Liver (tissue), 8 donors: ENCODE measurements at regions not wholly inside any gene's neighbourhood (a gene's known extent, or its start where the extent isn't known, plus 50 kb on each side); places are given as distances from the start of the nearest gene placed in this dataset.

ENCODE experiments used
- DNase-seq: peaks from one replicate; pipeline ENCODE4 v3.0.0-alpha.2; 2017; ENCODE audit warnings: low spot score
- H3K27ac ChIP-seq, 2 donors: one replicate each; pipeline ENCODE4 v1.7.0; 2013; ENCODE audit warnings: inconsistent platforms in 2 of 2, low read length in 2 of 2, control low read depth in 1 of 2, low read depth in 1 of 2, mild to moderate bottlenecking in 1 of 2
- H3K27me3 ChIP-seq, 4 donors: one replicate each; pipeline versions ENCODE4 v1.6.1 to v1.7.0; 2013; ENCODE audit warnings: low read length in 3 of 4, inconsistent platforms in 1 of 4, mild to moderate bottlenecking in 1 of 4, moderate library complexity in 1 of 4; ENCODE audit not compliant: control insufficient read depth in 4 of 4, insufficient read depth in 4 of 4
- H3K36me3 ChIP-seq, 4 donors: one replicate each; pipeline versions ENCODE4 v1.6.1 to v1.7.0; 2013; ENCODE audit warnings: low read length in 3 of 4, mild to moderate bottlenecking in 3 of 4, low read depth in 1 of 4, moderate library complexity in 1 of 4; ENCODE audit not compliant: control insufficient read depth in 4 of 4, insufficient read depth in 3 of 4
- H3K4me1 ChIP-seq, 4 donors: one replicate each; pipeline versions ENCODE4 v1.6.1 to v1.7.0; 2013; ENCODE audit warnings: low read length in 3 of 4, mild to moderate bottlenecking in 3 of 4, moderate library complexity in 1 of 4; ENCODE audit not compliant: control insufficient read depth in 4 of 4, insufficient read depth in 4 of 4
- H3K4me3 ChIP-seq, 3 donors: one replicate each; pipeline versions ENCODE4 v1.6.1 to v1.7.0; 2013; ENCODE audit warnings: low read length in 3 of 3, control low read depth in 1 of 3, low read depth in 1 of 3, mild to moderate bottlenecking in 1 of 3
- H3K9ac ChIP-seq, 2 donors: one replicate each; pipeline ENCODE4 v1.7.0; 2013; ENCODE audit warnings: low read length in 2 of 2, mild to moderate bottlenecking in 2 of 2, moderate library complexity in 2 of 2, control low read depth in 1 of 2, low read depth in 1 of 2
- H3K9me3 ChIP-seq, 4 donors: one replicate each; pipeline versions ENCODE4 v1.6.1 to v1.7.0; 2013; ENCODE audit warnings: low read length in 3 of 4; ENCODE audit not compliant: control insufficient read depth in 4 of 4
- ATF3 ChIP-seq: IDR thresholded peaks from 2 replicates; pipeline ENCODE4 v1.6.1; 2016; ENCODE audit warnings: antibody characterized with exemption
- CTCF ChIP-seq: fragments of 150-350 bp; IDR thresholded peaks from 2 replicates; pipeline ENCODE4 v1.5.1; 2017; ENCODE audit warnings: improper control_type of control experiment, low read depth, low read length; ENCODE audit not compliant: missing input control
- EGR1 ChIP-seq, 2 donors: IDR thresholded peaks; 2 replicates each; pipeline ENCODE4 v1.6.1; 2016 to 2018; ENCODE audit warnings: antibody characterized with exemption in 2 of 2, low read depth in 2 of 2
- FOXA1 ChIP-seq: IDR thresholded peaks from 2 replicates; pipeline ENCODE4 v1.6.1; 2016; ENCODE audit warnings: antibody characterized with exemption
- FOXA2 ChIP-seq: IDR thresholded peaks from 2 replicates; pipeline ENCODE4 v1.6.1; 2016; ENCODE audit warnings: antibody characterized with exemption
- GABPA ChIP-seq, 2 donors: IDR thresholded peaks in 1 of 2; conservative IDR thresholded peaks in 1 of 2; 2 replicates each; pipeline ENCODE4 v1.6.1; 2016; ENCODE audit warnings: antibody characterized with exemption in 2 of 2, mild to moderate bottlenecking in 1 of 2, moderate library complexity in 1 of 2
- HNF4A ChIP-seq, 2 donors: conservative IDR thresholded peaks; 2 replicates each; pipeline ENCODE4 v1.6.1; 2016; ENCODE audit warnings: antibody characterized with exemption in 2 of 2, mild to moderate bottlenecking in 2 of 2
- JUND ChIP-seq, 2 donors: IDR thresholded peaks; 2 replicates each; pipeline ENCODE4 v1.6.1; 2016; ENCODE audit warnings: antibody characterized with exemption in 2 of 2
- MAX ChIP-seq: IDR thresholded peaks from 2 replicates; pipeline ENCODE4 v1.6.1; 2016; ENCODE audit warnings: antibody characterized with exemption
- NR2F2 ChIP-seq: IDR thresholded peaks from 2 replicates; pipeline ENCODE4 v1.6.1; 2016; ENCODE audit warnings: antibody characterized with exemption
- RAD21 ChIP-seq, 2 donors: IDR thresholded peaks; 2 replicates each; pipeline ENCODE4 v1.6.1; 2016; ENCODE audit warnings: antibody characterized with exemption in 2 of 2, mild to moderate bottlenecking in 2 of 2
- REST ChIP-seq: IDR thresholded peaks from 2 replicates; pipeline ENCODE4 v1.6.1; 2016; ENCODE audit warnings: antibody characterized with exemption, mild to moderate bottlenecking
- RXRA ChIP-seq, 2 donors: IDR thresholded peaks; 2 replicates each; pipeline ENCODE4 v1.6.1; 2017 to 2018; ENCODE audit warnings: antibody characterized with exemption in 2 of 2, mild to moderate bottlenecking in 1 of 2
- SP1 ChIP-seq: IDR thresholded peaks from 2 replicates; pipeline ENCODE4 v1.6.1; 2018; ENCODE audit warnings: antibody characterized with exemption, mild to moderate bottlenecking
- TAF1 ChIP-seq: conservative IDR thresholded peaks from 2 replicates; pipeline ENCODE4 v1.6.1; 2016; ENCODE audit warnings: antibody characterized with exemption, mild to moderate bottlenecking
- YY1 ChIP-seq: IDR thresholded peaks from 2 replicates; pipeline ENCODE4 v1.6.1; 2016; ENCODE audit warnings: antibody characterized with exemption, mild to moderate bottlenecking
- ZBTB33 ChIP-seq: IDR thresholded peaks from 2 replicates; pipeline ENCODE4 v1.6.1; 2016; ENCODE audit warnings: antibody characterized with exemption
- WGBS: extraction: QIAGEN DNeasy Blood & Tissue Kit; methylation state at CpG from one replicate; pipeline ENCODE4 v1.1.7; 2013; 5-methylcytosine and 5-hydroxymethylcytosine counted together
- donor health status: healthy.
- donor health status: healthy.
- donor health status: healthy.
- donor health status: healthy.
- donor health status: healthy.

- H3K4me1 ChIP-seq: peaks cover 10 to 46% (median 34%) of the 10 kb centered on the region in 4 donors
- TF ChIP-seq REST (no peak), FOXA2 (no peak), NR2F2 (no peak), RXRA (IDR thresholded peaks at IDR 0.05) (no peak), GABPA (IDR thresholded peaks at IDR 0.05 in 1 of 2, conservative IDR thresholded peaks at IDR 0.05 in 1 of 2) (no peak), TAF1 (no peak), RAD21 (IDR thresholded peaks at IDR 0.05) (no peak), ATF3 (no peak), SP1 (no peak), EGR1 (IDR thresholded peaks at IDR 0.05; ENCODE audit: low read depth in 2 of 2) (no peak), YY1 (no peak), HNF4A (conservative IDR thresholded peaks at IDR 0.05) (no peak), JUND (IDR thresholded peaks at IDR 0.05) (no peak), CTCF (no peak), ZBTB33 (no peak)
- no peaks in the 10 kb centered on the region for H3K36me3 ChIP-seq
These were observed 82.8 kb downstream of the SKA1 start for GRCh38 chr18:50457639-50458038.

GRCh38 chr18:50458366-50458765 is 83.5 kb downstream of the SKA1 start:
- H3K36me3 ChIP-seq: no peaks in the 10 kb centered on the region
- no peaks in the 10 kb centered on the region for H3K27me3 ChIP-seq
- H3K27ac ChIP-seq: peak overlapping the region; percentile 64 to 65
- H3K4me3 ChIP-seq: no peak overlapping the region
- H3K9ac ChIP-seq: no peak overlapping the region
- 74% methylated on average over 3 of the region's 3 CpGs for WGBS
- TF ChIP-seq RXRA (IDR thresholded peaks at IDR 0.05) (no peak), REST (no peak), SP1 (no peak), ATF3 (no peak), ZBTB33 (no peak), EGR1 (IDR thresholded peaks at IDR 0.05; ENCODE audit: low read depth in 2 of 2) (no peak), TAF1 (no peak), MAX (no peak), FOXA2 (no peak), RAD21 (IDR thresholded peaks at IDR 0.05) (no peak), FOXA1 (no peak)
- no peaks in the 10 kb centered on the region for H3K9me3 ChIP-seq
- DNase-seq: no peak
- H3K4me1 ChIP-seq: peaks cover 10 to 41% (median 29%) of the 10 kb centered on the region in 4 donors

More at GRCh38 chr18:50457639-50458038, 82.8 kb downstream of the SKA1 start:
- no peak overlapping the region for H3K9ac ChIP-seq
- no peak for DNase-seq
- no peak overlapping the region for H3K27ac ChIP-seq
- no peaks in the 10 kb centered on the region for H3K27me3 ChIP-seq
- no peak overlapping the region for H3K4me3 ChIP-seq
- no peaks in the 10 kb centered on the region for H3K9me3 ChIP-seq
- 89% methylated on average over 2 of the region's 2 CpGs for WGBS
